ENCODE measurements at regions not wholly inside any gene's neighbourhood (a gene's known extent, or its start where the extent isn't known, plus 50 kb on each side); places are given as distances from the start of the nearest gene placed in this dataset.

GRCh38 chr10:108721874-108722273, 1201.4 kb downstream of the XPNPEP1 start:
- H3K18ac ChIP-seq (ENCODE audit: extremely low read depth, low read length) = no peak overlapping the region
- H3K27ac ChIP-seq (ENCODE audit: low read depth, low read length) = no peak overlapping the region
- ChIA-PET CTCF (ENCODE audit: partially characterized antibody) (no interaction called here), POLR2A (ENCODE audit: partially characterized antibody) (no interaction called here)
- DNase-seq (ENCODE audit: low read depth in 1 of 2, low spot score in 2 of 2) (no peak), FAIRE-seq (no peak)
- no peak overlapping the region for H3K4me2 ChIP-seq (ENCODE audit: insufficient read depth in 1 of 2, low read depth in 2 of 2, low read length in 2 of 2)
- H2BK5ac ChIP-seq (ENCODE audit: low read depth, low read length) = no peak overlapping the region
- H4K5ac ChIP-seq (ENCODE audit: insufficient read length, low read depth, low read length) = no peak overlapping the region
- no peaks in the 10 kb centered on the region for H3K4me1 ChIP-seq (replicated peaks in 1 of 4; ENCODE audit: control insufficient read depth in 3 of 4, insufficient read depth in 4 of 4, low read length in 3 of 4)
- no peak overlapping the region for H3K4ac ChIP-seq (replicated peaks; ENCODE audit: insufficient read length, low read depth, low read length)
- H3K23ac ChIP-seq (ENCODE audit: insufficient read length) = no peak overlapping the region
- no peaks in the 10 kb centered on the region for H3K23me2 ChIP-seq (ENCODE audit: low read depth, low read length)
- H4K8ac ChIP-seq (ENCODE audit: extremely low read depth, insufficient read depth, low read length) = no peak overlapping the region
- H3K56ac ChIP-seq (replicated peaks; ENCODE audit: insufficient read length, low read depth, low read length) = no peak overlapping the region
- H3K4me3 ChIP-seq (ENCODE audit: extremely low read depth in 1 of 4, insufficient read depth in 2 of 4, low read depth in 3 of 4, low read length in 4 of 4) = no peak overlapping the region
- H4K91ac ChIP-seq (replicated peaks; ENCODE audit: insufficient read length, low read length) = no peak overlapping the region
- WGBS, 2 experiments (ENCODE audit: extremely low coverage in 1 of 2, insufficient coverage in 1 of 2, insufficient read length in 1 of 2, insufficient replicate concordance in 2 of 2, low coverage in 1 of 2, low lambda C conversion rate in 2 of 2, missing lambda C conversion rate in 1 of 2) = 95% methylated on average over 1 of the region's 1 CpG; no CpG with 5 or more reads in 1 of the 2 experiments
- no peaks in the 10 kb centered on the region for H3K79me2 ChIP-seq (ENCODE audit: control insufficient read depth in 1 of 2, insufficient read depth in 2 of 2, low read length in 2 of 2)
- H2BK15ac ChIP-seq (ENCODE audit: low read length) = no peak overlapping the region
- no peak overlapping the region for H2AFZ ChIP-seq (ENCODE audit: low read length)
- H3K79me1 ChIP-seq (ENCODE audit: low read depth, low read length) = no peaks in the 10 kb centered on the region
- no peak overlapping the region for H2BK120ac ChIP-seq (replicated peaks; ENCODE audit: low read depth, low read length)
- no peak overlapping the region for H3K9ac ChIP-seq (replicated peaks in 1 of 4; ENCODE audit: extremely low read depth in 1 of 4, low read depth in 3 of 4, low read length in 3 of 4)
- no peaks in the 10 kb centered on the region for H4K20me1 ChIP-seq (replicated peaks in 1 of 2; ENCODE audit: control insufficient read depth in 1 of 2, insufficient read depth in 2 of 2, low read length in 2 of 2)
- no peak overlapping the region for H2AK5ac ChIP-seq (ENCODE audit: low read depth, low read length)
- H3K36me3 ChIP-seq (ENCODE audit: control insufficient read depth in 2 of 4, insufficient read depth in 4 of 4, low read length in 3 of 4) = no peaks in the 10 kb centered on the region
- H2BK20ac ChIP-seq (ENCODE audit: low read length) = no peak overlapping the region
- no peaks in the 10 kb centered on the region for H3K27me3 ChIP-seq (replicated peaks in 1 of 4; ENCODE audit: control insufficient read depth in 3 of 4, extremely low read depth in 1 of 4, insufficient read depth in 3 of 4, low read length in 3 of 4)
- H3K9me3 ChIP-seq (ENCODE audit: insufficient read depth in 2 of 2, low read depth in 1 of 2, low read length in 1 of 2) = 0 out of 4 replicates have a peak, but pooled peaks cover 0 to 2% of the 10 kb centered on the region in 2 experiments
- no peak overlapping the region for H3K14ac ChIP-seq (ENCODE audit: insufficient read length)
- H2BK12ac ChIP-seq (ENCODE audit: low read depth, low read length) = no peak overlapping the region
- TF ChIP-seq RNF2 (IDR thresholded peaks at IDR 0.05; ENCODE audit: borderline replicate concordance, low read depth, low read length, missing control alignments, poor library complexity, severe bottlenecking) = no peak
- TF ChIP-seq RAD21 (IDR thresholded peaks at IDR 0.05 in 1 of 2, conservative IDR thresholded peaks at IDR 0.05 in 1 of 2; ENCODE audit: low read depth in 2 of 2, low read length in 2 of 2) = no peak
- no peak for TF ChIP-seq CTCF (IDR thresholded peaks at IDR 0.05; ENCODE audit: control extremely low read depth in 1 of 3, insufficient read depth in 1 of 3, low read depth in 1 of 3, low read length in 3 of 3)
- TF ChIP-seq JUND (IDR thresholded peaks at IDR 0.05; ENCODE audit: low read length) = no peak
- TF ChIP-seq GTF2F1 (IDR thresholded peaks at IDR 0.05; ENCODE audit: borderline replicate concordance, low read depth, low read length) = no peak
- TF ChIP-seq YY1 (IDR thresholded peaks at IDR 0.05; ENCODE audit: low read depth, low read length) = no peak
- no peak for TF ChIP-seq TEAD4 (IDR thresholded peaks at IDR 0.05; ENCODE audit: low read depth, low read length)
- no peak for TF ChIP-seq EP300 (IDR thresholded peaks at IDR 0.05; ENCODE audit: borderline replicate concordance in 1 of 2, low read depth in 2 of 2, low read length in 2 of 2)
- TF ChIP-seq SIRT6 (IDR thresholded peaks at IDR 0.05; ENCODE audit: low read length) = no peak
- no peak for TF ChIP-seq POU5F1 (IDR thresholded peaks at IDR 0.05; ENCODE audit: low read depth, low read length)
- no peak for TF ChIP-seq E2F6 (IDR thresholded peaks at IDR 0.05)
